ENCODE measurements at regions not wholly inside any gene's neighbourhood (a gene's known extent, or its start where the extent isn't known, plus 50 kb on each side); places are given as distances from the start of the nearest gene placed in this dataset.

DNA sequence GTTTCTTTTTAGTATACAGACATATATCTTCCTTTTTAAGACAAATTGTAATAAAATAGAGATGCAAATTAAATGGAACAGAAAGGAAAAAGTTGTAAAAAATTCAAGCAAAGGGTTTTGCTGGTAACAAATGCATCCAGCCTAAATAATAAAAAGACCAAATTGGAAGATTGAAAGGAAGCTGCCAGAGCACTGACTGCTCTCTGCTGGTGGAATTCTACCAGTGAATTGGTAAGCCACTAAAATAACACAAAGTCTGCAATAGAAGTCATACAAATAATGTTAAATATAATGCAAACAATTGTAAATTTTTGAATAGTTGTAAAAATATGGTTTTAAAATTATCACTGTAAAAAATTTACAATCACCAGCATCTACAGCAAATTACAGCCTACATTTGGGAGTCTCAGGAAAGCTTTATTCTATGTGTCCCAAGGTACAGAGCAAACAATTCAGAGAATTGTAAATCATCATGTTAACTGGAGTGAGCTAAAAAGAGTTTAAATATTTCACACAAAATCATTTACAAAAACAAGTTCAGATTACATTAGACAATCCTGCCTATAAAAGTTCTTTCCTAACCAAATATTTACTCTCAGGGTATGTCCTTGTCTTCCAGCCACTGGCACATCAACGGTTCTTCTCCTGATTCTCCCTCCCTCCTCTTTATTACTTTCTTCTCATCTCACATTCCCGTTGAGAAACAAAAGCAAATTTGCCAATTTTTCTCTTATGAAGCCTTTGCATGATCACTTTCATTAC lies 1322.5 kb downstream of the PCDH7 start:
- DNase-seq (ENCODE audit: low spot score): no peak

DNA sequence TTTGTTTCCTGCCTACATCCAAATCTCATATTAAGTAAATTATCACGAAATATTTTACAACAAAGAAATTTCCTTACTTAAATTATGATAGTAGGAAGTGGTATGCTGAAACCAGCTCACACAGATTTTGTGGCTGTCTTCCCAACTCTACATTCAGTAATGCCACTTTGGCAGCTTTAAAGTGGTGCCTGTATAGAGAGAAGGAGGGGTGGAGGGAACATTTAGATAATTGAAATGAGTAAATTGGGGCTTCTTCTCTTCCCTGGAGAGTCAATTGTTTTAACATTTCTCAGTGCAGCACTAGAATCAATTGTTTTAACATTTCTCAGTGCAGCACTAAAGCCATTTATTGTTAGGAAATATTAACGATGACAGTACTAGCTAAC lies 1323.1 kb downstream of the PCDH7 start:
- no peak for DNase-seq (ENCODE audit: low spot score)

DNA sequence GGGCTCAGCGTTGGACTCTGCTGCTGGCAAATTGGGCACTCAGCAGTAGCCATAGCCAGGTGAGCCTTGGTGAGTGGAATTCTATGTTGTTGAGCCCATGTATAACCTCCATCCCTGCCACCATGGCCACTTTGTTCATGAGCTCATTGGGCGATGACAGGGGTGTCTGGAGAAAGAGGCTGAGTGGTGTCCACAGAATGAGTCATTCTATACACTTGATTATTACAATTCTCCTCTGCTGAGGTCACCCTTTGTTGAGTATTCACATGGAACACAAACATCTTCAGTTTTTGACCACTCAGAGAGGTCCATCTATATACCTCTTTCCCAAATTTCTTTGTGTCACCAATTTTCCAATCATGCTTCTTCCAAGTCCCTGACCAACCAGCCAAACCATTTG lies 1341.7 kb downstream of the PCDH7 start:
- no peak for DNase-seq (ENCODE audit: low spot score)

DNA sequence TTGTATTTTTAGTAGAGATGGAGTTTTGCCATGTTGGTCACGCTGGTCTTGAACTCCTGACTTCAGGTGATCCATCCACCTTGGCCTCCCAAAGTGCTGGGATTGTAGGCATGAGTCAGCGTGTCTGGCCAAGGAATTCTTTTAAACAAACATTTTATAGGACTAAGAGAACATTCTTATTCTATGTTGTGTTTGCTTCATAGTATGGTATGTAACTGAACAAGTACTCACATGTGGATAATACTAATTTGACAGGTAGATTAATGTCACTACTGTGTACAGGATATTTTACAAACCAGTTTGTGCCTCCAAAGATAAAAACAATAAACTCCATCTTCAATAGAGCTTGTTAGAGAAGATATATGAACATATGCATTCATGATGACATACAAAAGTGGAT lies 1353.4 kb downstream of the PCDH7 start:
- no peak for DNase-seq (ENCODE audit: low spot score)

DNA sequence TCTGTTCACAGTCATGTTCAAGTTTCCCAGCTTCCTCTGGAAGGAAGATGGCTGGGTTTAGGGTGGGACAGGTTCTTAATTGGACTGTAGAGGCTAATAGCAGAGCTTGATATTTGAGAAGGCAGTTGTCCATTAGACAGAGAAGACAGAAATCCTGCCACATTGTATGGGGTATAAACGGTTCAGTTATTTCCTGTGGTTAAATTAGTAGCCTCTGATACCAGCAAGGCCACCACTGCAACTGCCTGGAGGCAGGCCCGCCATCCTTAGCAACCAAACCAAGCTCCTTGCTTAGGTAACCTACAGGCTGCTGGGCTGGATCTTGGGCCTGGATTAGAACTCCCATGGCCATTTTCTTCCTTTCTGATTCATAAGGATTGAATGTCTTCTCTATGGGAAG lies 1367.0 kb downstream of the PCDH7 start:
- DNase-seq (ENCODE audit: low spot score): no peak

DNA sequence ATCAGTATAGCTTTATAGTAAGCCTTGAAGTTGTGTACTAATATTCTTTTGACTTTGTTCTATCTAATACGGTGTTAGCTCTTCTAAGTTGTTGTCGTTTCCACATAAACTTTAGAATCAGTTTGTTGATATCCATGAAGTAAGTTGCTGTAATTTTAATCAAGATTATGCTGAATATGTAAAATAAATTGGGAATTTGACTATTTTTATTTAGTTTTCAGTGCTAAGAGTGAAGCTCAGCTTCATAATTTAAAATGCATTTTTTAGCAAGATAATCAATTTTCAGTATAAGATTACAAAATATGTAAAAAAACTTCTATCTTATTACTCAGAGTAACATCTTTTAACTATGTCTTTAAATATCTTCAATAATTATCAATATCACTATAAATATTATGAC lies 1374.8 kb downstream of the PCDH7 start:
- DNase-seq (ENCODE audit: low spot score): no peak

DNA sequence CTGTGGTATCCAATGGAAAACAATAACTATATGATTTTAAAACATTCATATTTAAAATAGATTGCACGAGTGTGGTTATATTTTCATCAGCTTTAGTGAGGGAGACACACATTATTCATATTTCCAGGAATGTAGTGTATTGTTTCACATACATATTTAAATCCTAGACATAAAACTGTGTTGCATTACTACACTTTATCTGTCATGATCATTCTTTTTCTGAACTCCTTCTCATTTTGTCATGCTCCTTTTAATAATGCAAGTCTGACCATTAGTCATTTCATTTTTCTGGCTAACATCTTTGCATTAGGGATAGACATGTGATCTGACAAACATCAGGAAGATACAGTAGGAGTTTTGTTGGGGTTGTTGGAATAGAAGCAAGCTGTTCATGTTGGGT lies 1382.7 kb downstream of the PCDH7 start:
- no peak for DNase-seq (ENCODE audit: low spot score)

DNA sequence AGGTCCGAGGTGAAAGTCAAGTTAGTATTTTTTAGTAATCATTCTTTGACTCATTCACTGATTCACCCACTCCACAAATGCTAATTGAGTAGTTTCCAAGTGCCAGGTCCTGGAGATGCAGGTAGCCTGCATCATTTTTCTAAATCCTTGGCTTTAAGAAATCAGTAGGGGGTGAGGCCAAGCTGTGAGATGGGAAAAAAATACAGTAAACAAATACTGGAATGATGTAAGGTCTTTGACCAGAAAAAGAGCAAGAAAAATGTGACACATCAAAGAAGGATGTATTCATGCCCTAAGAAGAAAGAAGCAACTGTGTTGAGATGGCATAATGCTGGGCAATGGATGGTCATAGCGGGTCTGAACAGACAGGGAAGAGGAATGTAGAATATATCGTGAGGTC lies 1386.6 kb downstream of the PCDH7 start:
- no peak for DNase-seq (ENCODE audit: low spot score)

DNA sequence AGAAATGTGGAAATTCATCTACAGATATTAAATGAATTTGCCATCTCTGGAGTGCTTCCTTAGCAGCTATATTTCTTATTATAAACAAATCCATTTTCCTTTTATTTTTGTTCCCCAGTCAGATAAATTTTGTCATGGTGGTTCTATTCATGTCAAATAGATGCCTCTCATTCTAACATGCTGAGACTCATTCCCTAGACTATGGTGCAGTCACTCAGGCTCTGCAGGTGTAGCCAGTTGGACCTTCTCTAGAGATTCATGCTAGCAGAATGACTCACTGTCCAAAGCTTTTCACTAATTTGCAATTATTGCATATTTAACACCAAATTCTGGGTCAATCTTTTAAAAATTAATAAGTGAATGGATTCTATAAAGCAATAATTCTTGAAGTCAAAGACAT lies 1392.7 kb downstream of the PCDH7 start:
- no peak for DNase-seq (ENCODE audit: low spot score)

DNA sequence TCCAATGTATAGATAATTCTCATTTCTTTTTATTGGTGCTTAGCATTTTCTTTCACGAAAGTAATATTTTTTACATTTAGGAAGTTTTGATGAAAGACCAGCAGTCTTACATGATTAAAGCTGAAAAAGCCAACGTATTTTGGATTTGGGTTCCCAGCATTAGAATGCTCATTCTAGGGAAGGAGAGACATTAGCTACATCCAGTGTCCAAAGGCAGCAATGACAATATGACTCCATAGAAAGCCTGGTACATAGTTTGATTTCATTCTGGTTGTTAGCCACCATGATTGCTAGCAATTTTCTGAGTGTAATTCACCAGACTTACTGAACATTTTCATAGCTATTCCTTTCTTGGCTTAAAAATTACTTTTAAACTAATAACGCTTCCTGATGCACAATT lies 1397.5 kb downstream of the PCDH7 start:
- DNase-seq (ENCODE audit: low spot score): no peak

DNA sequence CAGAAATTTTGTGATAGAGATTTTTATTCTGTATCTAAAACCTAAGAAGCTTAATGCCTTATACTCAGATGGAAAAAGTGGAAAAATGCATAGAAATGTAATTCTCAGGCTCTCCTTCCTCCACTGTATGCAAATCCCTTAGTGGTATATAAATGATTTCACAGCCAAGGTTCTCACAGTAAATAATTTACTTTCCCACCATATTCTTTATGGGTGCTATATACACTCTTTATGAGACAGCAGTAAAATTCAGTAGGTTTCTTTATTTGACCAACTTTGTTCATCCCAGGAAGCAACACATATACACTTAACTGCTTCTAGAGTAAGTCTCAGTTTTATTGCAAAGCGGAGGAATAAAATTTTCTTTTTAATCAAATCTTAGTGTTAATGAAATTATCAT lies 1399.7 kb downstream of the PCDH7 start:
- no peak for DNase-seq (ENCODE audit: low spot score)

DNA sequence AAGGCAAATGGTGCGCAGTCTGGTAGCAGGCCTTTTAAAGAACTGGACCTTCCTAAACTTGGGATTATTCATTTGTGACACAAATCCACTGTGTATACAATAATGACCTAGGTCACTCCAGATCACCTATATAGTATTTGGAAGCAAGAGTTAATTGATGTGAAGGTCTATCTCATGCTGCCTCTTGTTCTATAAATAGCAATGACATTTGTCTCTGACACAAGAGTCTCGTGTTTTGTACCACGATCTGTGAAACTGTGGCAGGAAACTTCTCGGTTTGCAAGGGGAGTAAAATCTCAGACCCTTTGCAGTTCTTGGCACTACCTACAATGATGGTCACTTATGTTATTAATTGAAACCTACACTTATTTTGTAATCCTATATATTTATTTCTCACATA lies 1408.4 kb downstream of the PCDH7 start:
- DNase-seq (ENCODE audit: low spot score): no peak

DNA sequence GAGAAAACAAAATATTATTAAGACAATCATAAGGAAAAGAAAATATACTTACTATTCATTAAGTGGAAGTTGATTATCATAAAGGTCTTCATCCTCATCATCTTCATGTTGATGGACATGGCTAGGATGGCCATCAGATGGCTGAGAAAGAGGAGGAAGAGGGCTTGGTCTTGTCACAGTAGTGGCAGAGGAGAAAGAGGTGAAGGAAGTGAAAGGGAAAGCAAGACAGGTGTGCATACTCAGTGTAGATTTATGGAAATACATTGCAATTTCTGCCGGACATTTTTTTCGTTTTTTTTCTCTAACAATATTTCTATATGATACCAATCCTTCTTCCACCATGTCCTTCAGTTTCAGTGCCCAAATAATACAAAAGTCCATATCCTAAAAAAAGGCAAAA lies 1409.8 kb downstream of the PCDH7 start:
- DNase-seq (ENCODE audit: low spot score): no peak

DNA sequence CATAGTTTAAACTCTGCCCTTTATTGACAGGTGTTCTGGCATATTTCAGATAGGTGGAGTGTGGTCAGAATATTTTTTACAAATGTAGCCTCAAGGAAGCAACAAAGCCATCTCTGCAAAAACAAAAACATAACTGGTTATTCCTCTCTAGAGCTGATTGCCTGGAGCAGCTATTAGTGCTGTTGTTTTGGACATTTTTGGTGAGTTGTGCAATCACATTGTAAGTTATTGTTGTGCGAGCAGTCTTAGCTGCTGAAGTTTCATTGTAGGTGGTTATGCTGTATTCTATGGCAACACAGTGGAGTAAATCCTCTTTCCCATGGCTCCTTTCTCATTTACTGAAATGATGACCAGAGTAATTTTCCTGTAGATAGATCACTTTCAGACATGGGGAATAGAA lies 1413.0 kb downstream of the PCDH7 start:
- no peak for DNase-seq (ENCODE audit: low spot score)

DNA sequence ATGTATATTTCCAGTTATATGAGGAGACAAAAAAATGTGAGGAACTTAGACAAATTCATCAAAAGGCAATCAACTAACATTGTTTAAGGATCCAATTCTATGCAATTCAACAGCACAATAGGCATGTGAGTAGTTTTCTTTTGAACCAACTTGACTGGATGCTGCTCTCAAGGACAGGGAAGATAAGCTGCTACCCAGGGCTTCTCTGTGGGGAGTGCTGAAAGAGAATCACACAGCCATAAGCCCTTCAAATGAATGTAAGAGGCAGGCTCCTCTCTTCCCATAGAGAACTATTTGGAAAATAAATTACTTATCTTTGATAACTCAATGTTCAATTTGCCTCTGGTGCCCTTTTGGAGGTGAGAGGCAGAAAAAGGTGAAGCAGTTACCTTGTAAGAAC lies 1413.6 kb downstream of the PCDH7 start:
- no peak for DNase-seq (ENCODE audit: low spot score)

DNA sequence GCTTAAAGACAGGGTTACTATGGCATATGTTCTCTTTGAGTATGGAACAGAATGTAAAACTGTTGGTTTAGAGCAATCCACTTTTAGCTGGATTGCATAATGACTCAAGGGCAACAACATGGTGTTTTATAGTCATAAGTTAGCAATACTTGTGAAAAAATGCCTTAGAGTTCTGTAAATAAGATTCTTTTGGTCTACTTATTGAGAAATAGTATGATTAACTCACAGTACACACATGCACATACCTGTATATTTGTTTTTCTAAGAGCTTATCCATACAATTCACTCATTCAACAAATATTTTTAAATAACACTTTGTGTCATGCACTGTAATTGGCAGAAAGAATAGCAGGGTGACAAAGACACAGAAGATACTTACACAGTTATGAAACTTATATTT lies 1415.5 kb downstream of the PCDH7 start:
- DNase-seq (ENCODE audit: low spot score): no peak

DNA sequence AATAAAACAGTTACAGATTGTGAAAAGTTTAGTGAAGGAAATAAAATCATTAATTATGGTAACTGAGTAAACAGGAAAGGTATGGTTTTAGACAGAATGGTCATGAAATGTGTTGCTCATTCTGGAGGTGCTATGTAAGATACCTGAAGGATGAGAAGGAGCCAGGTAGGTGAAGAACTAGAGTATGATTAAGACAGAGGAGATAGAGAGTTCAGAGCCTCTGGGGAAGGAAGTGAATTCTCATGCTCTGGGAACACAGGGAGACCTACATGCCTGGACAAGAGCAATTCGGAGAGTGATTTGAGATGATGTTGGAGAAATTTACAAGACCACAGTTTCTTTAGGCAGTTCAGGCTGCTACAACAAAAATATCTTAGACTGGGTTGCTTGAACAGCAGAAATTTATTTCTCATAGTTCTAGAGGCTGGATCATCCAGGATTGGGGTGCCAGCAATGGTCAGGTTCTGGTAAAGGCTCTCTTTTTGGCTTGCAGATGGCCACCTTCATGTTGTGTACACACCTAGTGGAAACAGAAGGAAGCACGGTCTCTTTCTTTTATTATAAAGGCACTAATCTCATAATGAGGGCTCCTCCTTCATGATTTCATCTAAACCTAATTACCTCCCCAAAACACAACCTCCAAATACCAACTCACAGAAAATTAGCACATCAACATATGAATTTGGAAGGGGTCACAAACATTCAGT lies 1416.1 kb downstream of the PCDH7 start:
- DNase-seq (ENCODE audit: low spot score): no peak

DNA sequence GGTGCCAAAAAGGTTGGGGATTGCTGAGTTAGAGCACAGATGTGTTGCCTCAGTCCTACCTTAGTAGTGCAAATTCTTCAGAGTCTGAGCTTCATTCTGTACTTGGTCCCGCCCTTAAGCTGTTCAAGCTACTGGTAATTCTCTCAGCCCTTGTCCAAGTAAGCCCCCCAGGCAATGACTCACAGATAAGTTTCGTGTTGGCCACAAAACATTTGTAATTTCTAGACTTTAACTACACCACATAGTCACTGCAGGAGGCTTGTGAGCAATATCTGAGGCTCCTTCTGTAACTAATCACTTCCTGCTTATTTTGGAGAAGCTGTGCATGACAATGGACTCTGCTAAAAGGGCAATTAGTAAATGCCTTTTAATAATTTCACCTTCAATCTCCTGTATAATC lies 1420.5 kb downstream of the PCDH7 start:
- no peak for DNase-seq (ENCODE audit: low spot score)

DNA sequence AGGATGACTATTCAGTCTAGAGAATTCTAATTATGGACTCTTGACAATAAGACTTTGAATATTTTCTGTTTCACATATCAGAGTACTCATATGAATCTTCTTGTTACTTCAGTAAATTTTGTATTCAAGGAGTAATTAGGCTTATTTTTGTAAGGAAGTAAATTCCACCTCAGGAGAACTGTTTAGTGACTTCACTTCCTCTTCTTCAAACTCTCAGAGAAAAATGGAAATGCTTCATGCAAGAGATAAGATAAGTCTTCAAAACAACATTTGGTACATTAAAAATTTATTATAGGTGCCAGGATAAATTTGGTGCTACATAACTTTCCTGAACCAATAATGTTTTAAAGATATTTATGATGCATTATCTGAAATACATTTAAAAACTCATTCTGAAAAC lies 1421.9 kb downstream of the PCDH7 start:
- no peak for DNase-seq (ENCODE audit: low spot score)

DNA sequence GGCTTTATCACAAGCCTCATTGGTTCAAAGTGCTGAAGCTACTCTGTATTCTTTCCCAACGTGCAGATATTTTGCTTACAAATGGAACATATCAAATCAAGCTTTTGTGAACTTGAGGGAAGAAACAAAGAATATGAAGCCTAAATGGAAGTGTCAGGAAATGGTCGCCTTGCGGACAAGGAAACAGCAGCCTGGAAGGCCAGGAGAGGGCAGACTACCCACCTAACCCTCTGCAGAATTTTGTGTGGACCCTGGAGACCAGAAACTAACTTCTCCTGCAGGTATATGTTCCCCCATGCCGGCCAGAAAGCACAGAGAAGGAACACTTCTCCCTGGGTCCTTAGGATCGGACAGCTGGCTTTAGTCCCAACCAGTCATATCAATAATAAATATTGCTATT lies 1425.8 kb downstream of the PCDH7 start:
- no peak for DNase-seq (ENCODE audit: low spot score)

DNA sequence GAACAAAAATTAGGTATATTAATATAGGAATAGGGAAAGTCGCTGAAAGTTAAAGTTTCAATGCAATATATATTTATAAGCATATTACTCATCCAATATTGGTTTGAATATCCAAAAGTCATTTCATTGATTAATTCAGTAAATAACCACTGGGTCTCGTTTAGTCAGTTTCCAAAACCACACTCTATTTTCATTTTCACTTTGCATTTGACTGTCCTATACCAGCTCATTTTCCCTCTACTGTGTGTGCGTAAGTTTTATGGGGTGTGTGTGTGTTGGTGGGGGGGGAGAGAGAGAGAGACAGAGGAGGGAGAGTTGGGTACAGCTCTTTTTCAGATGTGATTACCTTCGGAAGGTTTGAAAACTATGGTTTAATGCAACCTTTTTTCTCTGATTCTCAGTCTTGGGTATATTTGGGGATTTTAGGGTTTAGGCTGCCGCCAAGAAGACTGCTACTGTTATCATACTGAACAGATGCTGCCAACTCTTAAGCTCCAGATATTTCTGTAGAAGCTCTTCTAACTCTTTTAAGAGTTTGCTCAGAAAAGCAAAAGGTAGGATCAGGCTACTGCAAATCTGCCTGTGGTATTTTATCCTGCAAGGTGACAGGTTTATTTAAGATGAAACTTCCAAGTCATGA lies 1427.4 kb downstream of the PCDH7 start:
- no peak for DNase-seq (ENCODE audit: low spot score)

DNA sequence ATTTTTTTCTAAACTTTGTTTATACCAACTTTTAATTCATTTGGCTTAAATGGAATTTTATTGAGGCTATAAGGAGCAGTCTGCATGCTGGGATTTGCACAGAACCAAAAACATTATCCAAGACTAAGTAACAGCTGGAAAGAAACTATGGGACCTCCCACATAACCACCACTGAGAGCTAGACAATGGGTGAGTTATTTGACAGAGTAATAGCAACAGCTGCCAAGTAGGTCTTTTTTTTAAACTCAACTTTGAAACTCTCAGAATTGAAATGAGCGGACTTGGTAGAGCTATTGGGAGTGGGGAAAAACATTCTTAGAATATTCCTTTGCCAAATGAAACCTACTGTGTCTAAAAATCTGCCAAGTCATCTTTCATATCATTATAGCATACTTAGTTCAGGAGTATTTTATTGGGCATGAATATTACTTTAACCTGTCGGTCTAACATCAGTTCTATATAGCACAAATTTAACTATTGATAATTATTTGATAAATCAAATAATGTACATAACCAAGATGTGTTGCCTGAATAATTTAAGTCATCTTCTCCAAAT lies 1428.0 kb downstream of the PCDH7 start:
- DNase-seq (ENCODE audit: low spot score): no peak

DNA sequence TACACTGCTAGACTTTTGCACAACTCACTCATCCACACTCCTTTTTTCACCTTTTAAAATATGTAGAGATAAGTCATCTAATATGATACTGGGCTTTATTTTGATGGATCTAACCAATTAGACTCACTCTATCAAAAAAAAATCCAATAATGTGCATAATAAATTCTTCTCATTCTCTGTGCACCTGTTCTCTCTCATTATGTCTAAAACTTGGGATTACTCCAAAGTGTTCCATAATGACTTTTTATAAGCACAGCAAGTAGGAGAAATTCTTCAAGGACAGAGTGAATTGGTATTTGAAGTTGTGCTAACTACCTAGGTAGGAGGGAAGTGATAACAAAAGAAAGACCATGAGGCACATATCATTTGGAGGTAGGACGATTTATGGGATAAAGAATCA lies 1438.8 kb downstream of the PCDH7 start:
- DNase-seq (ENCODE audit: low spot score): no peak

All from mucosa of gallbladder (tissue), 1 donor.